ENCODE measurements at regions not wholly inside any gene's neighbourhood (a gene's known extent, or its start where the extent isn't known, plus 50 kb on each side); places are given as distances from the start of the nearest gene placed in this dataset.
"Not testable (repeated sequence)": the region's sequence is repeated elsewhere in the genome, so short reads cannot be mapped to it uniquely, and the experiment has no call there.

DNA sequence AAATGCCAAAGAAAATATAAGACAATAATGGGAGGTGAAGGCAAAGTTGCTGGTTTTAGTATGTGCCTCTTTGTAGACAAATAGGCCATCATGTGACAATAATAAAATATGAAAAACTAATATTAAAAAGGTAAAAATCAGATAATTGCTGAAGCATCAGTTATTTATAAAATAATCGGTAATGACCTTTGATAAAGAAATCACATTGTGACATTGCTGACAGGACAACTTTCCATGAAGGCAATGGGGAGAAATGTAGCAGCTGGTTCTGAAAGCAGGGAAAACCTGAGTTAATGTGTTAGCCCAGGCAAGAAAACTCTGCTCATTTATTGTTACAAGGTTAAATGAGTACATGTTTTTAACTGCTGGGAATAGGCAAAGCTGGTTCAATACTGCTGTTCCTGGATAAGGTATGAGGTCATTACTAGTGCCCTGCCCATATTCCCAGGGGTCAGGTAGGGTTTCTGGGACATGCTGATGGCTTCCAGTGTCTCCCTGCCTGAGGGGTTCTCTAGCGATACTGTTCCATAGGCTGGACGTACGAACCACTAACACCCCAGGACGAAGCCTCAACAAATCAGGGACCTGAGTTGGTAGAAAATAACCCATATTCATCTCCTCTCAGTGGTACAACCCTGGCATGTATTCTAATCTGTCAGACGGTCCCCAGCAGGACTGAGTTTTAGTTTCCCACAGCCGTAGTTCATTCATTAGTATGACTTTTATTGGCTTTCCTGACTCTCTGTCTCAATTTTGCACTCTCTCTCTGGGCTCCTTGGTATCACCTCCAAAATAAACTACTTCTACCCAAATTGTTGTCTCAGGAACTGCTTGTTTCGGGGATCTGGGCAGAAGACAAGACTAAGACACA is 355.9 kb downstream of the TXNL1 start:
- Mint-ChIP-seq H3K27ac (ENCODE audit: unreplicated experiment) (no peak overlapping the region), H3K9me3 (no peaks in the 10 kb centered on the region), H3K4me3 (no peak overlapping the region), H3K36me3 (ENCODE audit: low read depth) (no peaks in the 10 kb centered on the region), H3K4me1 (peaks cover 15% of the 10 kb centered on the region), H3K27me3 (ENCODE audit: low read depth) (no peaks in the 10 kb centered on the region)
- no peak for DNase-seq (ENCODE audit: low read depth, low spot score)
- TF ChIP-seq, protein P1, sequence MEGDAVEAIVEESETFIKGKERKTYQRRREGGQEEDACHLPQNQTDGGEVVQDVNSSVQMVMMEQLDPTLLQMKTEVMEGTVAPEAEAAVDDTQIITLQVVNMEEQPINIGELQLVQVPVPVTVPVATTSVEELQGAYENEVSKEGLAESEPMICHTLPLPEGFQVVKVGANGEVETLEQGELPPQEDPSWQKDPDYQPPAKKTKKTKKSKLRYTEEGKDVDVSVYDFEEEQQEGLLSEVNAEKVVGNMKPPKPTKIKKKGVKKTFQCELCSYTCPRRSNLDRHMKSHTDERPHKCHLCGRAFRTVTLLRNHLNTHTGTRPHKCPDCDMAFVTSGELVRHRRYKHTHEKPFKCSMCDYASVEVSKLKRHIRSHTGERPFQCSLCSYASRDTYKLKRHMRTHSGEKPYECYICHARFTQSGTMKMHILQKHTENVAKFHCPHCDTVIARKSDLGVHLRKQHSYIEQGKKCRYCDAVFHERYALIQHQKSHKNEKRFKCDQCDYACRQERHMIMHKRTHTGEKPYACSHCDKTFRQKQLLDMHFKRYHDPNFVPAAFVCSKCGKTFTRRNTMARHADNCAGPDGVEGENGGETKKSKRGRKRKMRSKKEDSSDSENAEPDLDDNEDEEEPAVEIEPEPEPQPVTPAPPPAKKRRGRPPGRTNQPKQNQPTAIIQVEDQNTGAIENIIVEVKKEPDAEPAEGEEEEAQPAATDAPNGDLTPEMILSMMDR (conservative IDR thresholded peaks at IDR 0.05), result no peak

DNA sequence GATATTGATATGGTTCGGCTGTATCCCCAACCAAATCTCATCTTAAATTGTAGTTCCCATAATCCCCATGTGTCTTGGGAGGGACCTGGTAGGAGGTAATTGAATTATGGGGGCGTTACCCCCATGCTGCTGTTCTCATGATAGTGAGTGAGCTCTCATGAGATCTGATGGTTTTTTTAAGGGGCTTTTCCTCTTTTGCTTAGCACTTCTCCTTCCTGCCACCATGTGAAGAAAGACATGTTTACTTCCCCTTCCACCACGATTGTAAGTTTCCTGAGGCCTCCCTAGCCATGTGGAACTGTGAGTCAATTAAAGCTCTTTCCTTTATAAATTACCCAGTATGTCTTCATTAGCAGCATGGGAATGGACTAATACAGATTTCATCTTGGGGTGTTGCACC is 358.6 kb downstream of the TXNL1 start:
- H3K36me3 Mint-ChIP-seq (ENCODE audit: low read depth); H3K9me3 Mint-ChIP-seq; H3K27ac Mint-ChIP-seq (ENCODE audit: unreplicated experiment); DNase-seq (ENCODE audit: low read depth, low spot score); H3K4me3 Mint-ChIP-seq; H3K27me3 Mint-ChIP-seq (ENCODE audit: low read depth): not testable (repeated sequence)
- H3K4me1 Mint-ChIP-seq, result peaks cover 22% of the 10 kb centered on the region

DNA sequence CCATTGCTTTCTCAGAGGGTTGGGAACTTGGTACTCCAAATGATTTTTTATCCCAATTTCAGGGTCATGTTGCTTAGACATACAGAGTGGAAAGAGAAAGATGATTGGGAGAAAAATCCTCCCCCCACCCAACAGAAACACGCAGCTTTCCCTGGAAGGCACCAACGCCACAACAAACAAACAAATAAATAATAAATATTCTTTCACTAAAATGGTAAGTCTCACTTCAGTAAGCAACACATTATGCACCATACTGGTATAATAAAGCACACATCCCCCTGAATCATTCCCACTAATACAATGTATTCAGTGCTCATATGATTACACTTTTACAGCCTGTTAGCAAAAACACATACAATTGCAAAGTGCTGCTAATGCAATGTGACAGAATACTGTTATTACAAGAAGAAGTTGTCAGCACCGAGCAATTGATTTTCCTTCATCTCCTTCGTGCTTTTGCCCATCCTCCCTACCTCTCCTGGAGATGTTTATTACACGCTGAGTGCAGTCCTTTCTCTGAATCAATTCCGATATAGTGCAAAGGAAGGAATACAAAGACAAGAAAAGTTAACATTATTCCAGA is 359.9 kb downstream of the TXNL1 start:
- Mint-ChIP-seq H3K4me1 (peaks cover 22% of the 10 kb centered on the region), H3K27me3 (ENCODE audit: low read depth) (no peaks in the 10 kb centered on the region), H3K36me3 (ENCODE audit: low read depth) (no peaks in the 10 kb centered on the region), H3K4me3 (no peak overlapping the region), H3K27ac (ENCODE audit: unreplicated experiment) (no peak overlapping the region), H3K9me3 (peaks cover 4% of the 10 kb centered on the region)
- TF ChIP-seq, protein P1 (conservative IDR thresholded peaks at IDR 0.05), result no peak
- no peak for DNase-seq (ENCODE audit: low read depth, low spot score)

DNA sequence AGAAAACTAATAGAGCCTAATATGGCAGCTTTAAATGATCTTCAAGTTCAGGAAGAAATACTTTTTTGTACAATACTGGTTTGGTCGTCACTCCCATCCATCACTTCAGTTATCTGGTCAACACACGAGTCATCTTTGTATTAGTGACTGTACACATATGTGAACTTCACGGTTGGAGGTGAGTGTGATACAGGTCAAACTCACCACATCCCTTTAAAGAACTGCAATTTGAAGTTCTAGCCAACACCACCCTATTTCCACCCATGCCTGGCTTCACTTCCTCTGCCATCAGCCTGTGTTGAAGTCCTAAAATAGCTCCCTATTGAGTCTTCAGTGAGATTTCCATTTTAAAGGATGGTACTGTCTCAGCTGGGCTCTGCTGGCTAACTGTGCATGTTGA is 361.9 kb downstream of the TXNL1 start:
- Mint-ChIP-seq H3K27ac (ENCODE audit: unreplicated experiment) (no peak overlapping the region), H3K36me3 (ENCODE audit: low read depth) (no peaks in the 10 kb centered on the region), H3K4me1 (peaks cover 25% of the 10 kb centered on the region), H3K4me3 (no peak overlapping the region), H3K9me3 (peaks cover 4% of the 10 kb centered on the region), H3K27me3 (ENCODE audit: low read depth) (no peaks in the 10 kb centered on the region)
- TF ChIP-seq, protein P1 (conservative IDR thresholded peaks at IDR 0.05), result no peak
- no peak for DNase-seq (ENCODE audit: low read depth, low spot score)

DNA sequence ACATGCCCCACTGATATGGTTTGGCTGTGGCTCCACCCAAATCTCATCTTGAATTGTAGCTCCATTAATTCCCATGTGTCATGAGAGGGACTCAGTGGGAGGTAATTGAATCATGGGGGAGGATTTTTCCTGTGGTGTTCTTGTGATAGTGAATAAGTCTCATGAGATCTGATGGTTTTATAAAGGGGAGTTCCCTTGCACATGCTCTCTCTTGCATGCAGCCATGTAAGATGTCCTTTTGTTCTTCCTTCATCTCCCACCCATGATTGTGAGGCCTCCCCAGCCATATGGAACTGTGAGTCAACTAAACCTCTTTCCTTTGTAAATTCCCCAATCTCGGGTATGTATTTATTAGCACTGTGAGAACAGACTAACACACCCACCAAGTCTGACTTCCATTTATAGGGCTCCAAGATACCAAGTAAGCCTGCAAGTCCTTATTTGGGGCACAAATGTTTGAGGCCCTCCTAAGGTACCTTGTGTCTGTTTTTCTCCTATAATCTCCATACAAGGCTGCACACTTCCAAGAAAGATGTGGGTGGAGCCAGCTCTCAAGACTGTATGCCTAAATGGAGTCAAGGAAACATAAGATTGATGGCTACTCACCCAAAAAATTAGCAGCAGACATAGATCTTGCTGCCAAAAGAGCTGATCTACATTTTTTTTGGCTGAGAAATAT is 364.7 kb downstream of the TXNL1 start:
- Mint-ChIP-seq H3K9me3 (peaks cover 10% of the 10 kb centered on the region), H3K4me3 (no peak overlapping the region), H3K27me3 (ENCODE audit: low read depth) (no peaks in the 10 kb centered on the region), H3K27ac (ENCODE audit: unreplicated experiment) (no peak overlapping the region), H3K36me3 (ENCODE audit: low read depth) (no peaks in the 10 kb centered on the region), H3K4me1 (peaks cover 22% of the 10 kb centered on the region)
- TF ChIP-seq, protein P1 (conservative IDR thresholded peaks at IDR 0.05), result no peak
- no peak for DNase-seq (ENCODE audit: low read depth, low spot score)
